ENCODE measurements at regions not wholly inside any gene's neighbourhood (a gene's known extent, or its start where the extent isn't known, plus 50 kb on each side); places are given as distances from the start of the nearest gene placed in this dataset.

DNA sequence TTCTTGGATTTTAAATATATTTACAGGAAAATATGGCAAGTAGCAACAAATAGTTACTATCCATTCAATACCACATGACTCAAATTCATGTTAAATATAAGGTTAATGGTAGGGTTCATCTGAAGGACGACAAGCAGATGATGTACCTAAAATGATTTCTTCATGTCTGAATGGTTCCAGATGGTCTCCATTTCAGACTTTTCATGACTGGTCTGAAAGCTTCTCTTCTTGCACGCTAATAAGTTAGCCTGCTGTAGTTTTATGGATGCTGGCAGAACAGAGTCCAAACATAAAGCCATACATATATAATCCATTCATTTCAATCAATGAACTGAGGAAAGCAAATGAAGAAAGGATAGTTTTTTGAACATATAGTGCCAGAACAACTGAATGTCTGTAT, 257.0 kb upstream of the MGAT4C start:
- H3K9me3 ChIP-seq (ENCODE audit: insufficient read depth, low read length) = no peaks in the 10 kb centered on the region
- DNase-seq (ENCODE audit: low read depth, low spot score) = no peak
- H3K36me3 ChIP-seq (ENCODE audit: insufficient read depth, insufficient read length, low read length) = no peaks in the 10 kb centered on the region
- no peaks in the 10 kb centered on the region for H3K27me3 ChIP-seq (ENCODE audit: insufficient read depth, insufficient read length)
- no peak for TF ChIP-seq ZNF274 (IDR thresholded peaks at IDR 0.05; ENCODE audit: low read depth, low read length)
- TF ChIP-seq SUZ12 (IDR thresholded peaks at IDR 0.05; ENCODE audit: extremely low read depth, insufficient read depth, insufficient read length) = no peak
- TF ChIP-seq YY1 (IDR thresholded peaks at IDR 0.05; ENCODE audit: insufficient read depth, insufficient read length) = no peak
- no peak overlapping the region for H3K4me3 ChIP-seq (ENCODE audit: insufficient read length, low read depth)
- no peaks in the 10 kb centered on the region for H3K4me1 ChIP-seq (ENCODE audit: insufficient read depth, insufficient read length)
- no peak overlapping the region for H3K9ac ChIP-seq (ENCODE audit: insufficient read length, low read depth)

GRCh38 chr12:86496595-86496994, 240.4 kb upstream of the MGAT4C start:
- no peak overlapping the region for H3K9ac ChIP-seq (ENCODE audit: insufficient read length, low read depth)
- TF ChIP-seq SUZ12 (IDR thresholded peaks at IDR 0.05; ENCODE audit: extremely low read depth, insufficient read depth, insufficient read length) (no peak), ZNF274 (IDR thresholded peaks at IDR 0.05; ENCODE audit: low read depth, low read length) (no peak), YY1 (IDR thresholded peaks at IDR 0.05; ENCODE audit: insufficient read depth, insufficient read length) (no peak)
- no peaks in the 10 kb centered on the region for H3K36me3 ChIP-seq (ENCODE audit: insufficient read depth, insufficient read length, low read length)
- DNase-seq (ENCODE audit: low read depth, low spot score) = no peak
- H3K4me1 ChIP-seq (ENCODE audit: insufficient read depth, insufficient read length) = no peaks in the 10 kb centered on the region
- H3K4me3 ChIP-seq (ENCODE audit: insufficient read length, low read depth) = no peak overlapping the region
- H3K27me3 ChIP-seq (ENCODE audit: insufficient read depth, insufficient read length) = no peaks in the 10 kb centered on the region
- H3K9me3 ChIP-seq (ENCODE audit: insufficient read depth, low read length) = no peaks in the 10 kb centered on the region

DNA sequence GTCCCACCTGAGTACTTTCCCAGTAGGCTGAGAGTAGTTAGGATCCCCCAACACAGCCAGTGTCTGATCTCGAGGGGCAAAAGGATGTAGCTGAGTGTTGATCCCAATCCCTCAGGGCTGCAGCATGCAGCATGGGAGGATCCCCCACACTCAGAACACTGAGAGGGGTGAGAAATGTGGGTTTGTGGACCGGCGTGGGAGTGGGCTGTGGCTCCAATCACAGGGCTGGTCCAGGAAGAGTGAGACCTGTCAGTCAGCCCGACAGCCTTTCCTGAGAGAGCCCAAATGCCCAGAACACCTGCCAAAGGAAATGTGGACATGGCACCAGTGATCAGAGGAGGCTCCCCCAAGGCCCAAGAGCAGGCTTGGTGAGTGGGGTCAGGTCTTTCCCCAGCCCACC, 228.3 kb upstream of the MGAT4C start:
- Histone ChIP-seq H3K36me3 (ENCODE audit: insufficient read depth, insufficient read length, low read length) (no peaks in the 10 kb centered on the region), H3K9me3 (ENCODE audit: insufficient read depth, low read length) (peaks cover 11% of the 10 kb centered on the region; the same call in 1 of the 2 replicates), H3K4me3 (ENCODE audit: insufficient read length, low read depth) (no peak overlapping the region), H3K27me3 (ENCODE audit: insufficient read depth, insufficient read length) (no peaks in the 10 kb centered on the region), H3K9ac (ENCODE audit: insufficient read length, low read depth) (no peak overlapping the region), H3K4me1 (ENCODE audit: insufficient read depth, insufficient read length) (no peaks in the 10 kb centered on the region)
- TF ChIP-seq YY1 (IDR thresholded peaks at IDR 0.05; ENCODE audit: insufficient read depth, insufficient read length) (no peak), SUZ12 (IDR thresholded peaks at IDR 0.05; ENCODE audit: extremely low read depth, insufficient read depth, insufficient read length) (no peak), ZNF274 (IDR thresholded peaks at IDR 0.05; ENCODE audit: low read depth, low read length) (no peak)
- DNase-seq (ENCODE audit: low read depth, low spot score) = no peak

DNA sequence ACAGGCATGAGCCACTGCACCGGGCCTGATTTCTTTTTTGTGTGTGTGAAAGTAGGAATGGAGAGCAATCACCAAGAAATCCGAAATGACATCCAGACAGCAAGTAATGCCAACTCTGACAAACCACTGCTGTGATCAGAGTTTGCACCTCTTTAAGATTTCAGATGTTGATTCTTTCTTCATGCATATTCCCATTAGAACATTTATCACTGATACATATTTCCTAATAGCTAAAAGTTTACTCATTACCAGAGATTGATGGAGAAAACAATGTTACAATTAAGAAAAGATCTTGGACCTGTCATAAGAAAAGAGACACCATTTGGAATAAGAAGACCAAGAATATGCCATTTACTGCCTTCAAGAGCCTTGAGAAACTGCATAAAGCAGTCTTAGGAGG, 217.0 kb upstream of the MGAT4C start:
- no peak overlapping the region for H3K4me3 ChIP-seq (ENCODE audit: insufficient read length, low read depth)
- DNase-seq (ENCODE audit: low read depth, low spot score) = no peak

DNA sequence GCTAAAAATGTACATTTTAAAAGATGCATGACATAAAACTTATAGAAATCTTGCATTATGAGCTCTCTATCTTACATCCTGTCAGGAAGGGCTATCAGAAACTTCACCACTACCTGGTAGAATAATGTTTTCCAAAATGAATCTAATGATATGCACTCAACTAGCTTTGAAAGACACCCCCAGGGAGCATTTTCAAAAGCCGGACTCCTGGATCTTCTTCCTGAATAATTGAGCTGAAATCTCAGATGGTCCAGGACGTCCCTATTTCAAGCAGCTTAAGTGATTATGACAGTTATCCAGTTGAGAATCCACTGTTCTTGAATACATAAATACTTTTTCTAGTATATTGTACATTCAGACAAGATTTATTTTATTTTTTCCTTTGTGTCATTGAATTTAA, 200.6 kb upstream of the MGAT4C start:
- H3K9me3 ChIP-seq (ENCODE audit: insufficient read depth, low read length) = no peaks in the 10 kb centered on the region
- no peak for TF ChIP-seq SUZ12 (IDR thresholded peaks at IDR 0.05; ENCODE audit: extremely low read depth, insufficient read depth, insufficient read length)
- no peak for TF ChIP-seq YY1 (IDR thresholded peaks at IDR 0.05; ENCODE audit: insufficient read depth, insufficient read length)
- no peak for TF ChIP-seq ZNF274 (IDR thresholded peaks at IDR 0.05; ENCODE audit: low read depth, low read length)
- H3K4me3 ChIP-seq (ENCODE audit: insufficient read length, low read depth) = no peak overlapping the region
- no peak overlapping the region for H3K9ac ChIP-seq (ENCODE audit: insufficient read length, low read depth)
- DNase-seq (ENCODE audit: low read depth, low spot score) = no peak
- H3K36me3 ChIP-seq (ENCODE audit: insufficient read depth, insufficient read length, low read length) = no peaks in the 10 kb centered on the region
- H3K4me1 ChIP-seq (ENCODE audit: insufficient read depth, insufficient read length) = no peaks in the 10 kb centered on the region
- H3K27me3 ChIP-seq (ENCODE audit: insufficient read depth, insufficient read length) = no peaks in the 10 kb centered on the region

More for the DNA sequence above, 217.0 kb upstream of the MGAT4C start:
- TF ChIP-seq YY1 (IDR thresholded peaks at IDR 0.05; ENCODE audit: insufficient read depth, insufficient read length) (no peak), SUZ12 (IDR thresholded peaks at IDR 0.05; ENCODE audit: extremely low read depth, insufficient read depth, insufficient read length) (no peak), ZNF274 (IDR thresholded peaks at IDR 0.05; ENCODE audit: low read depth, low read length) (no peak)
- Histone ChIP-seq H3K9ac (ENCODE audit: insufficient read length, low read depth) (no peak overlapping the region), H3K4me1 (ENCODE audit: insufficient read depth, insufficient read length) (no peaks in the 10 kb centered on the region), H3K36me3 (ENCODE audit: insufficient read depth, insufficient read length, low read length) (no peaks in the 10 kb centered on the region), H3K27me3 (ENCODE audit: insufficient read depth, insufficient read length) (no peaks in the 10 kb centered on the region), H3K9me3 (ENCODE audit: insufficient read depth, low read length) (no peaks in the 10 kb centered on the region)

GRCh38 chr12:86456241-86456640, 200.1 kb upstream of the MGAT4C start:
- TF ChIP-seq ZNF274 (IDR thresholded peaks at IDR 0.05; ENCODE audit: low read depth, low read length) = no peak
- no peak for TF ChIP-seq SUZ12 (IDR thresholded peaks at IDR 0.05; ENCODE audit: extremely low read depth, insufficient read depth, insufficient read length)
- DNase-seq (ENCODE audit: low read depth, low spot score) = no peak
- Histone ChIP-seq H3K4me3 (ENCODE audit: insufficient read length, low read depth) (no peak overlapping the region), H3K9me3 (ENCODE audit: insufficient read depth, low read length) (no peaks in the 10 kb centered on the region), H3K36me3 (ENCODE audit: insufficient read depth, insufficient read length, low read length) (no peaks in the 10 kb centered on the region), H3K27me3 (ENCODE audit: insufficient read depth, insufficient read length) (no peaks in the 10 kb centered on the region), H3K9ac (ENCODE audit: insufficient read length, low read depth) (no peak overlapping the region), H3K4me1 (ENCODE audit: insufficient read depth, insufficient read length) (no peaks in the 10 kb centered on the region)

- Histone ChIP-seq H3K9ac (ENCODE audit: insufficient read length, low read depth) (no peak overlapping the region), H3K4me3 (ENCODE audit: insufficient read length, low read depth) (no peak overlapping the region), H3K27me3 (ENCODE audit: insufficient read depth, insufficient read length) (no peaks in the 10 kb centered on the region), H3K4me1 (ENCODE audit: insufficient read depth, insufficient read length) (no peaks in the 10 kb centered on the region), H3K36me3 (ENCODE audit: insufficient read depth, insufficient read length, low read length) (no peaks in the 10 kb centered on the region), H3K9me3 (ENCODE audit: insufficient read depth, low read length) (no peaks in the 10 kb centered on the region)
- DNase-seq (ENCODE audit: low read depth, low spot score) = no peak
- TF ChIP-seq ZNF274 (IDR thresholded peaks at IDR 0.05; ENCODE audit: low read depth, low read length) (no peak), YY1 (IDR thresholded peaks at IDR 0.05; ENCODE audit: insufficient read depth, insufficient read length) (no peak), SUZ12 (IDR thresholded peaks at IDR 0.05; ENCODE audit: extremely low read depth, insufficient read depth, insufficient read length) (no peak)
Measured at GRCh38 chr12:86445356-86445755, 189.2 kb upstream of the MGAT4C start.

DNA sequence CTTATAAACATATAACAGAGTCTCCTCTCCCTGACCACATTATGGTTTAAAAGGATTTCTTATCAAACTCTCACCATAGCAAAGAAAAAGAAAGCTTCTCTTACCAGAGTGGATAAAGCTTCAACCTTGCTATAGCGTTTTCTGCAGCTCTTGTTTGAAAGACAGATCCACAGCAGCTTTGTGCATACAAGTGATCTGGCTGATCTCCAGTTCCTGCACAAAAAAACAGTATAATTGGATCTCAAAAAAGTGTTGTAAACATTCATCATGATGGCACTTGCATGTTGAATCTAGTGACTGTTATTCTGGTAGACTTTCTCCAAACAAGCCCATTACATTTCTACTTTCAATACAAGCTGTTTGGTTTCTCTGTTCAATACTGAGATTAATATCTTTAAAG, 178.9 kb upstream of the MGAT4C start:
- Histone ChIP-seq H3K36me3 (ENCODE audit: insufficient read depth, insufficient read length, low read length) (no peaks in the 10 kb centered on the region), H3K9ac (ENCODE audit: insufficient read length, low read depth) (no peak overlapping the region), H3K27me3 (ENCODE audit: insufficient read depth, insufficient read length) (no peaks in the 10 kb centered on the region), H3K4me1 (ENCODE audit: insufficient read depth, insufficient read length) (no peaks in the 10 kb centered on the region), H3K9me3 (ENCODE audit: insufficient read depth, low read length) (no peaks in the 10 kb centered on the region), H3K4me3 (ENCODE audit: insufficient read length, low read depth) (no peak overlapping the region)
- DNase-seq (ENCODE audit: low read depth, low spot score) = no peak
- TF ChIP-seq ZNF274 (IDR thresholded peaks at IDR 0.05; ENCODE audit: low read depth, low read length) (no peak), YY1 (IDR thresholded peaks at IDR 0.05; ENCODE audit: insufficient read depth, insufficient read length) (no peak), SUZ12 (IDR thresholded peaks at IDR 0.05; ENCODE audit: extremely low read depth, insufficient read depth, insufficient read length) (no peak)
